OCI-LY7 (cell line): ENCODE measurements at regions not wholly inside any gene's neighbourhood (a gene's known extent, or its start where the extent isn't known, plus 50 kb on each side); places are given as distances from the start of the nearest gene placed in this dataset.

Experiments
- BruUV-seq: library from RNA; stranded (reverse); fragments of 400-500 nt; replicated peaks from 2 replicates; lab custom pipeline; 2021; lab: Mats Ljungman, UMichigan
- CTCF ChIA-PET: fragments of 300-600 bp; sonication (Branson Sonifier 250); formaldehyde crosslinking; loops from one replicate; lab custom pipeline; 2022; ENCODE audit warnings: antibody characterized with exemption; ENCODE audit not compliant: unreplicated experiment; lab: Charles Lee
- POLR2A ChIA-PET: fragments of 300-600 bp; sonication (Branson Sonifier 250); formaldehyde crosslinking; loops from one replicate; lab custom pipeline; 2022; ENCODE audit warnings: antibody characterized with exemption; lab: Charles Lee
- DNase-seq: peaks from one replicate; pipeline ENCODE4 v3.0.0-alpha.2; 2015; ENCODE audit warnings: low spot score
- H2AFZ ChIP-seq: fragments of 200-600 bp; sonication (generic), shearing (Covaris generic); 2 replicates; pipeline ENCODE4 v1.6.1; 2014; ENCODE audit warnings: mild to moderate bottlenecking, antibody characterized with exemption, low read length, moderate library complexity
- H3K27ac ChIP-seq: fragments of 200-600 bp; sonication (generic); 2 replicates; pipeline ENCODE4 v1.5.1; 2014; ENCODE audit warnings: mixed run types, low read depth, mild to moderate bottlenecking, moderate library complexity, low read length, inconsistent platforms; ENCODE audit not compliant: poor library complexity, severe bottlenecking
- H3K36me3 ChIP-seq: fragments of 200-600 bp; sonication (generic); 2 replicates; pipeline ENCODE4 v1.6.1; 2014; ENCODE audit warnings: mild to moderate bottlenecking, antibody characterized with exemption, low read length, moderate library complexity, mixed read lengths; ENCODE audit not compliant: insufficient read depth
- H3K4me1 ChIP-seq: fragments of 200-600 bp; sonication (generic); 2 replicates; pipeline ENCODE4 v1.5.1; 2014; ENCODE audit warnings: mild to moderate bottlenecking, low read length; ENCODE audit not compliant: insufficient read depth, poor library complexity, severe bottlenecking
- H3K4me2 ChIP-seq: fragments of 200-600 bp; sonication (generic); 2 replicates; pipeline ENCODE4 v1.6.1; 2014; ENCODE audit warnings: mild to moderate bottlenecking, low read length
- H3K4me3 ChIP-seq: fragments of 200-600 bp; sonication (generic); 2 replicates; pipeline ENCODE4 v1.5.1; 2014; ENCODE audit warnings: mild to moderate bottlenecking, low read depth, low read length; ENCODE audit not compliant: poor library complexity, severe bottlenecking
- H3K79me2 ChIP-seq: fragments of 200-600 bp; sonication (generic); 2 replicates; pipeline ENCODE4 v1.6.1; 2016; ENCODE audit warnings: low read depth, mild to moderate bottlenecking, low read length, moderate library complexity, mixed read lengths; ENCODE audit not compliant: insufficient read depth
- H3K9me2 ChIP-seq: fragments of 200-600 bp; sonication (generic); 2 replicates; pipeline ENCODE4 v1.6.1; 2016; ENCODE audit warnings: mild to moderate bottlenecking, low read length, mixed read lengths; ENCODE audit not compliant: insufficient read depth
- H3K9me3 ChIP-seq: fragments of 200-600 bp; sonication (generic); 2 replicates; pipeline ENCODE4 v1.6.1; 2014; ENCODE audit warnings: mild to moderate bottlenecking, mixed run types, low read length, mixed read lengths
- H4K20me1 ChIP-seq: fragments of 200-600 bp; sonication (generic); 2 replicates; pipeline ENCODE4 v1.6.1; 2014; ENCODE audit warnings: mild to moderate bottlenecking, antibody characterized with exemption, low read length, moderate library complexity, mixed read lengths; ENCODE audit not compliant: insufficient read depth
- EZH2phosphoT487 ChIP-seq: fragments of 200-600 bp; sonication (generic); IDR thresholded peaks from 2 replicates; pipeline ENCODE4 v1.6.1; 2018; ENCODE audit warnings: low read depth, borderline replicate concordance, mild to moderate bottlenecking, mixed run types, antibody characterized with exemption, low read length, moderate library complexity, mixed read lengths
- intact Hi-C: fragments of 100-400 bp; cut with micrococcal nuclease; formaldehyde crosslinking; loops from one replicate; pipeline ENCODE4 v1.10.0; 2022; ENCODE audit not compliant: unreplicated experiment
- TF ChIP-seq, protein P1 (sequence below): fragments of 200-600 bp; sonication (generic); conservative IDR thresholded peaks from 2 replicates; pipeline ENCODE4 v1.5.1; 2014; ENCODE audit warnings: mild to moderate bottlenecking, antibody characterized with exemption, low read length, moderate library complexity, mixed read lengths

DNA sequence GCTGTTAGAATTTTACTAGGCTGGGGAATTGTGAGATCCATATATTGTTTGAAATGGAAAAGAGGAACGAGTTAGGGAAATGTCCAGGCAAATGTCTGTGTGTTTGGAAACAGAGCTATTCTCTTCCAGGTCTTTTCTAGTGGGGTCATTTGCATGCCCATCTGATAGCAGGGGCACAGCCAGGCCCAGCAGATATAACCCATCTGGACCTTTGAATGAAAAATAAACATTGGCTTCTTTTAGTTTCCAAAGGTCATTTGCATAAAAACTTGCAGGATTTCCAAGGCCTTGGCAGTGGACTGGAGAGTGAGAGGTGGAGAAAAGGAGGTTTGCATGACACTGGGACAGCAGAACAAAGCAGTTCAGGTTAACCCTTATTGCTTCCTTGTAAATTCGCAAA, 188.0 kb upstream of the GPR26 start:
- H3K79me2 ChIP-seq: no peaks in the 10 kb centered on the region
- no peak for TF ChIP-seq EZH2phosphoT487
- TF ChIP-seq, protein P1, sequence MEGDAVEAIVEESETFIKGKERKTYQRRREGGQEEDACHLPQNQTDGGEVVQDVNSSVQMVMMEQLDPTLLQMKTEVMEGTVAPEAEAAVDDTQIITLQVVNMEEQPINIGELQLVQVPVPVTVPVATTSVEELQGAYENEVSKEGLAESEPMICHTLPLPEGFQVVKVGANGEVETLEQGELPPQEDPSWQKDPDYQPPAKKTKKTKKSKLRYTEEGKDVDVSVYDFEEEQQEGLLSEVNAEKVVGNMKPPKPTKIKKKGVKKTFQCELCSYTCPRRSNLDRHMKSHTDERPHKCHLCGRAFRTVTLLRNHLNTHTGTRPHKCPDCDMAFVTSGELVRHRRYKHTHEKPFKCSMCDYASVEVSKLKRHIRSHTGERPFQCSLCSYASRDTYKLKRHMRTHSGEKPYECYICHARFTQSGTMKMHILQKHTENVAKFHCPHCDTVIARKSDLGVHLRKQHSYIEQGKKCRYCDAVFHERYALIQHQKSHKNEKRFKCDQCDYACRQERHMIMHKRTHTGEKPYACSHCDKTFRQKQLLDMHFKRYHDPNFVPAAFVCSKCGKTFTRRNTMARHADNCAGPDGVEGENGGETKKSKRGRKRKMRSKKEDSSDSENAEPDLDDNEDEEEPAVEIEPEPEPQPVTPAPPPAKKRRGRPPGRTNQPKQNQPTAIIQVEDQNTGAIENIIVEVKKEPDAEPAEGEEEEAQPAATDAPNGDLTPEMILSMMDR: no peak
- H3K4me1 ChIP-seq: no peaks in the 10 kb centered on the region
- H3K4me3 ChIP-seq: no peak overlapping the region
- H4K20me1 ChIP-seq: no peaks in the 10 kb centered on the region
- ChIA-PET CTCF (no interaction called here), POLR2A (interaction anchor here (0.5 kb wide), 1 partner anchor 10 kb away, joined by 3 read pairs; no protein-coding TSS in a partner anchor)
- no peak overlapping the region for H3K27ac ChIP-seq
- no peak overlapping the region for H2AFZ ChIP-seq
- intact Hi-C loops: no loop called here
- BruUV-seq: no TSS peak
- no peak overlapping the region for H3K4me2 ChIP-seq
- no peaks in the 10 kb centered on the region for H3K9me2 ChIP-seq
- H3K9me3 ChIP-seq: no peaks in the 10 kb centered on the region
- no peak for DNase-seq
- no peaks in the 10 kb centered on the region for H3K36me3 ChIP-seq

DNA sequence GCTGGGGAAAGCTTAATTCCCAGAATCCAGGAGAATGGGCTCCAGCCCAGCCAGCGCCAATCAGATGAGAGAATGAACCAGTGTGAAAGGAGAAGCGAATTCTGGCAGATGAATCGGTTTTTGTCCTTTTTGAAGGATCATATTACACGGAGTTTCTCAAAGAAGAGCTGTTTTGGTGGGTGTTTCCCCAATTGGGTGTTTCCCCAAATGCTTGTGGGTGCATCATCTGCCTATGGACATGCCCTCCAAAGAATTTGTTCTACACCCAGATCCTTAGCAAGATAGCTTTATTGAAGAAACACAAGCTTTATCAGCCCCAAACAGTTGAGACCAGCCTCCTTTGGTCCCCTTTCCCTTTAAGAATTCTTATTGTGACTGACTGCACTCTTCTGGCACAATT, 186.5 kb upstream of the GPR26 start:
- no peak for TF ChIP-seq EZH2phosphoT487
- TF ChIP-seq, protein P1: no peak
- Histone ChIP-seq H3K9me2 (no peaks in the 10 kb centered on the region), H3K79me2 (no peaks in the 10 kb centered on the region), H3K4me1 (no peaks in the 10 kb centered on the region), H3K36me3 (no peaks in the 10 kb centered on the region), H2AFZ (no peak overlapping the region), H4K20me1 (no peaks in the 10 kb centered on the region), H3K4me2 (no peak overlapping the region), H3K27ac (no peak overlapping the region), H3K9me3 (no peaks in the 10 kb centered on the region), H3K4me3 (no peak overlapping the region)
- DNase-seq: no peak
- intact Hi-C loops: no loop called here
- no TSS peak for BruUV-seq
- ChIA-PET POLR2A (interaction anchor here (0.7 to 0.9 kb wide), 2 partner anchors 24 to 36 kb away, joined by 3 read pairs; no protein-coding TSS in a partner anchor), CTCF (no interaction called here)

- ChIA-PET POLR2A (no interaction called here), CTCF (no interaction called here)
- TF ChIP-seq, protein P1: no peak
- TF ChIP-seq EZH2phosphoT487: no peak
- intact Hi-C loops: no loop called here
- H3K4me3 ChIP-seq: no peak overlapping the region
- no TSS peak for BruUV-seq
- H3K36me3 ChIP-seq: no peaks in the 10 kb centered on the region
- no peaks in the 10 kb centered on the region for H3K9me3 ChIP-seq
- H3K4me2 ChIP-seq: no peak overlapping the region
- no peaks in the 10 kb centered on the region for H4K20me1 ChIP-seq
- H3K79me2 ChIP-seq: no peaks in the 10 kb centered on the region
- no peak for DNase-seq
- no peaks in the 10 kb centered on the region for H3K4me1 ChIP-seq
- no peak overlapping the region for H3K27ac ChIP-seq
- no peak overlapping the region for H2AFZ ChIP-seq
- no peaks in the 10 kb centered on the region for H3K9me2 ChIP-seq
Measured at GRCh38 chr10:123480344-123480743, 185.8 kb upstream of the GPR26 start.
